Putamen (tissue), 1 donor: ENCODE measurements at regions not wholly inside any gene's neighbourhood (a gene's known extent, or its start where the extent isn't known, plus 50 kb on each side); places are given as distances from the start of the nearest gene placed in this dataset.
"Not testable (repeated sequence)": the region's sequence is repeated elsewhere in the genome, so short reads cannot be mapped to it uniquely, and the experiment has no call there.

Experiments used
- DNase-seq: peaks from one replicate; pipeline ENCODE4 v3.0.0-alpha.2; 2016; ENCODE audit warnings: low spot score

DNA sequence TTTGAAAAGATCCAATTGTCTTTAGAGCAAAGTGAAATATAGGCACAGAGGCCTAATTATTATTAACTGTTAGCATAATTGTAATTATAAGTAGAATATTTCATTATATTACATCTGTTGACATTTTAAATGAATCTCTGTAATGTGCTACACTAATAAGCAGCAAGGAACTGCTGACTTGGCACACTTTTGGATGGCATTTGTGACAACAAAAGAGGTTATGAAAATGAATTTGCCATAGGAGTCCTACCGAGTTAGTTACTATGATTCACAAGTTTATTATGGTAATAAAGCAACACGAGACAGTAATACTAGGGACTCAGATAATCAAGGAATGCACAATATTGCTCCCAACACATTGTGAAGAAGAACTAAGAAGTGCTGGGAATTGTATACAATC is 213.8 kb upstream of the PCDH9 start:
- no peak for DNase-seq

DNA sequence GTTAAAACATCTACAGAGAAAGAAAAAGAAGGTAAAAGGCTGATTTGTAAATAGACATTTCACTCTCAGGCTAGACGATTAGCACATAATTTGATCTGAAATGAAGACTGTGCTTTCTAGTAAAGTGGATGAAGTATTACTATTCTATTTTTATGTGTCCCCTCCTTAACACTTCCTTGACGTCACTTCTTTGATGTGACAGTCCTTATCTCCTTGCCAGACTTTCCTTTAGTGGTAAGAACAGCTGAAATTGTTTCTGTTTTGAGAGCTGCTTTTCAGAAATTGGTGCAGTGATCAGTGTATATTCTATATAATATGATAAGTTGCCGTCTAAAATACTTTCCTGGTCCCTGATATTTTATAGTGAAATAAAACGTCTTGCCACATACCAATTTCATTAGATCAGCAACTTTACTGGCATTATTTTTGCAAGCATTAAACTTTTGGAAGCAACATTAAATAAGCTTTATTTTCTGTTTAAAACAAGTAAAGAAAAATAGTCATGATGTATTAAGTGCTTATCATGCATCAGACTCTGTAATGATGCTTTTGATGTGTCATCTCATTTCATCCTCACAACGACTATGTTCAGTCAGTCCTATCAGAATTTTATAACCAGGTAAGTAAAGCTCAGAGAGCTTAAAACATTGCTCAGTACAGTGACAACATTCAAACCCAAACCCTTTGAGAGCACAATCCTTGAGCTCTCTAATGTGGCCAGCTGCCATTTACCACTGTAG is 210.3 kb upstream of the PCDH9 start:
- no peak for DNase-seq

DNA sequence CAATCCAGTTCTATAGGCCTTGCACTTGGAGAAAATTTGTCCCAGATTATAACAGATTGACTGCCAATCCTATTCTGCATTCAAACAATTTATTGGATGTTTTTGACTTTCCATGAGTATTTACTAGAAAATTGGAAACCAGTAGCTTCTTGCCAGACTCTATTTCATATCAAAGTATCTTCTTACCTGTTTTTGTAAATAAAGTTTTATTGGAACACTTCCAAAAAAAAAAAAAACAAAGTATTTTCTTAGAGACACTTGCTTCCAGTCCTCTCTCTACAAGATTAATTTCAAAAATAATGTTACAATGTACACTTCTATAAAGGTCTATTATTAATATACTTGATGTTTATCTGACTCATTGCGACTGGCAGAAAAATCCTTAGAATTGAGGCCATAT is 209.2 kb upstream of the PCDH9 start:
- no peak for DNase-seq

DNA sequence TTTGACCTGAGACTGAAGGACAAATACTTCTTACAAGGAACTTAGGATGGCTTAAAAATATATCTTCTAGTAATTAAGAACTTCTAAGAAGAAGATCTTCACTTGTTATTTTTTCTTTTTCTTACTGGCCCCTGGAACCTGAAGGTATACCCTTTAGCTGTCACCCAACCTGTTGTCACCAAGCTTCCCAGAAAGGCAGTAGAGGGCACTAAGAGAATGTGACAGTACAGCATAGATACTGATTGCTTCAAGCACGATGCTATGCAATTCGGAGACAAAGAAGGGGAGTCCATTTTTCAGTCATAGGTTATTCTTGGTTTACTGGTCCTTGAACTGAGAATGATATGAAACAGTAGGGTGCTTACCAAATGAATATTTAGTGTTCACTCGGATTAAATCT is 208.3 kb upstream of the PCDH9 start:
- DNase-seq = no peak

DNA sequence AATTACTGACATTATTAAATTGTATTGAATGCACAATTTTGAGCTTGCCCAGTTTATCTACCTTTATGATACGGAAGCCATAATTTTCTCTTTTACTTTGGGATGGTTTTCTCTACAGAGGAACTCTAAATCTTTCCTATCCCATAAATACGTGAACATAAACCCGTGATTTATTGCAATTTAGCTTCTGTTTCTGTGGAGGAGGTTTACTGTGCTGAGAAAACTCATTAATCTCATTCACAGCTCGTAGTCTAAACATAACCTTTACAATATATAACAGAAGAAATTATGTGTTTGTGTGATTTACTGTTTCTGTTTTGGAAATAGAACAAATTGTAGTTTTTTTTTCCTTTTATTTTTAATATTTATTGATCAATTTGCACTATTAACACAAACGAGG is 207.1 kb upstream of the PCDH9 start:
- no peak for DNase-seq

DNA sequence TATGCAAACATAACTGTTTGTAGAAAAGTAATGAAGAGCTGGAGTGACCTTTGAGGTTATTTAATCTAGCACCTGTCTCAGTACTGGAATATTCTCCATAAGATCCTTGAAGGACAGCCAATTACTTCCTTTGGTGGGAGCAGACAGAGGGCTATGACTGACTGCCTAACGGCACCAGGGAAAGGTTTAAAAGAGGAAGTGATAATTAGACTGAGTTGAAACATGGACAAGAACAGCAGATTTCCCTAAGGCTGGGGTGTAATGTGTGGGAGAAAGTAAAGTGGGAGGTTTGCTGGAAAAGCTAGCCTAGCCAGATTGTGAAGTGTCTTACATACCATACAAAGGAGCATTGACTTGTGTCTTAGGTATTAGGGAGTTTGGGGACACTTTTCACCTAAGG is 191.3 kb upstream of the PCDH9 start:
- no peak for DNase-seq

DNA sequence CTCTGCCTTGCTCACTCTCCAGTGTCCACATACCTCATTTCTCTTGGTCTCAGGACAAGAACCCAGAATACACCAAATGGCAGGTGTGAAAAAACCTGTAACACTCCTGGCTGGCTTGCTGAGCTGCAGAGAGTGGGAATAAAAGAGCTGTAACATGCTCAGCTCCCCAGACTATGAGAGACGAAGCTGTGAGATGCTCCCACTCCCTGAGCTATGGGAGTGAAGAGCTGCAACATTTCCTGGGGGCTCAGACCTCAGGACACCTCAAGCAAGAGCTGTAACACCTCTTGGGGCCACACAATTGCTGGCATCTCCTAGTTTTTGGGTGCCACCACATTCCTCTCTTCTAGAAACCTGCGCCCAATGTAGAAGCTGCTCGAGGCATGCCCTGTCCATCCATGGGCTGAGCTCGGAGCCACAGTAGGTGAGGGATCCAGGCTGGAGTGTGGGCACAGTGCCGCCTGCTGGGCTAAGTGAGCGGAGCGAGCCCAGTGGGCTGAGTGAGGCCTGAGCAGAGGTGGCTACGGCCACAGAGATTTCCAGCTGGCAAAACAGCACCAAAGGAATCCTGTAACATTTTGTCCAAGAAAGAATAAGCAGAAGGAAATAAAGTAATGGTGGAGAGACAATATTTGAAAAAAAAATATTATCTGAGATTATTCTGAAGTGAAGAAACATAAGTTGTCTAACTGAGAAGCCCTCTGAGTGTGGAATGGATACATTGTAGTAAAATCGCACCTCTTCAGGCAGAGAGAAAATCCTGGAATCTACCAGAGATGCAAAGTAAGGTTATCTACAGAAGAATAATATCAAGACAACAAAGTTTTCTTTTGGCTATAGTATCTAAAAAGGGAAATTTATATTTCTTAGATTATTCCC is 186.2 kb upstream of the PCDH9 start:
- DNase-seq = no peak

DNA sequence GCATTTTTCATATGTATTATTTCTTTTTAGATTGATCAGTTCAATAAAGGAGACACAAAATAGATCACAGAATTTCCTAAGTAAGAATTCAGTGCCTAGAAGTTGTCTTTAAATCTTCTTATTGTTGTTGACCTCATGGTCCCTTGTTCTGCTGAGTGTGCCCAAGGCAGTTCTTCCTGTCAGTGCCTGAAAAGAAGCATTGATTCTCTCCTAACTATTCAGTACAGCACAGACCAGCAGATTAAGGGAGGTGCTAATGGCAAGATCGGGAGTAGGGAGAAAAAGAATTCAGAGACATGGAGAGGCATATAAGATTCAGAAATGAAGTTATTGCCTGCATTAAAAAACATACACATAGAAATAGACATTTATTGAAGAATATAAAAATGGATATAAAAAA is 180.5 kb upstream of the PCDH9 start:
- DNase-seq = no peak

DNA sequence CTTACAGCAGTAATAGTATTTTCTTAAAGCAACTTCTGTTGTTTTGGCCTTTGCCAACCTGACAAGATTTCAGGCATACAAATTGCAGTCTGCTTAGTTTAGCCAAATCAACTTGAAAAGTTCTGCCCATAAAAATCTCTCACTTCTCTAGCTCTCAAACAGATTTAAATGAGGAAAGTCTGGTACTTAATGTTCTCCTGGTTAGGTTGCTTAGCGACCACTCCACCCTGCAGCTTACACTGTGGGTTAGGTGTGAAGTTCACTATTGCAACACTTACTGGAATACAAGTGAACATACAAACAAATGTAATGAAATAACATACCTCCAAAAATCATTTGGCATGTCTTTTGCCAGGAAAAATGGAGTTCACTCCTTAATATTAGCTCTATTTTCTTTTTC is 178.7 kb upstream of the PCDH9 start:
- DNase-seq = no peak

DNA sequence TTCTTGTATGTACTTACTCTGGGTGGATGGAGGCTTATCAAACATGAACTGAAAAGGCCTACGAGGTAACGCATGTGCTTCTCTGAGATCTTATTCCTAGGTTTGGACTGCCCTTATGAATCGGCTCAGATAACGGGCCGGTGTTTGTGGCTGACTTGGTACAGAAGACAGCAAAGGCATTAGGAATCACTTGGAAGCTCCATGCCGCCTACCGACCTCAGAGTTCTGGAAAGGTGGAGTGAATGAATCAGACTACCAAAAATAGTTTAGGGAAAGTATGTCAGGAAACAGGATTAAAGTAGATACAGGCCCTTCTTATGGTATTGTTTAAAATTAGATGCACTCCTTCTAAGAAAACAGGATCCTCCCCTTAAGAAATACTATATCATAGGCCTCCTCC is 172.4 kb upstream of the PCDH9 start:
- DNase-seq = peak; percentile 27

DNA sequence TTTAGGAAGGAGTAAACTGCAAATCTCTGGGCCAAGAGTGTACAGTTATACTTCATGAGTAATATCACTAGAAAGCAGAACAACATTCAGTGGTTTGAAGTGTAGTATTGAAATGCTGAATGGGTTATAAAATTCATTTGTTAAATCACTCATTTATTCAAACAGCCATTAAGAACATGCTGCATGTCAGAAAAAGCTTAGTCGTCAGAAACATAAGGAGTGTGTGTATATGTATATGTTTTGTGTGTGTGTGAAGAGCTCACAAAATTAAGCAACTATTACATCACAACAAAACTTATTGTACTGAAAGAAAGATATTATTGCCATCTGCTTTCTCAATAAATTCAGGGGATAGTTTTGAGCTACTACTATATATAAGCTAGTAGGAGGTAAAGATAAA is 165.4 kb upstream of the PCDH9 start:
- no peak for DNase-seq

DNA sequence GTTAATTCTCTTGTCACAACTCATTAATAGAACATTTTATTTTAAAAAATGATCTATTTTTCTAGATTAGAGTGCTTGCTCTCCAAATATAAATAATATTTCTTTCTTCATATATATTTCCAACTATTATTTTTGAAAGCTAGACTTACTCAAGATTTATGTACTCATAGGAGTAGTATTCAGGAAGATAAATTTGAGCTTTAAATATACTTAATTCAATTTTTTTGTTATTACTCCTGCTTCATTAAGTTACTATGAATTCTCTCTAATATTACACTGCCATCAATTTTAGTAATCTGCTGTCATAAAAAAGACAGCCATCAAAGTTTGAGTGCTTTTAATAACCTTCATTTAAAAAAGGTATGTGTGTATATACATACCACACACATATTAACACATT is 161.9 kb upstream of the PCDH9 start:
- no peak for DNase-seq

DNA sequence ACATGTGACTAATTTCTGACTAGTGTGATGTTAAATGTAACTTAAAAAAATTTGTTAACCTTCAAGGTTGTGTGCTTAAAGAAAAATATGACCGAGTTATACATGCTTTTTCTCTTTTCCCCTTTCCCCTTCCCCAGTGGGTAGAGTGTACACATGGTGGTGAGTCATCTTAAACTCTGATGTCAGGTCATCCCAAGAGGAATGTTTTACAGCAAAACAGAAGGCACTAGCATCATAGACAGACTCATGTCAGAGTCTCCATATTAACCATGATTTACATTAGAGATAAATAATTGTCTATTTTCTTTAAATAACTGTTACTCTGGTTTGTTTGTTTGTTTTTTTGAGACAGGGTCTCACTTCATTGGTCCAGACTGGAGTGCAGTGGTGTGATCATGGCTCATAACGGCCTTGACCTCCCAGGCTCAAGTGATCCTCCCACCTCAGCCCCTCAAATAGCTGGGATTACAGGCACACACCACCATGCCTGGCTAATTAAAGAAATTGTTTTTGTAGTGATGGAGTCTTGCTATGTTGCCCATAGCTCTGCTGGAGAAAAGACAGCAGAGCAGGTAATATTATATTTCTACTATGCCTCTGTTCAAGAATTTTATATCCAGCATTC is 160.4 kb upstream of the PCDH9 start:
- DNase-seq = no peak

DNA sequence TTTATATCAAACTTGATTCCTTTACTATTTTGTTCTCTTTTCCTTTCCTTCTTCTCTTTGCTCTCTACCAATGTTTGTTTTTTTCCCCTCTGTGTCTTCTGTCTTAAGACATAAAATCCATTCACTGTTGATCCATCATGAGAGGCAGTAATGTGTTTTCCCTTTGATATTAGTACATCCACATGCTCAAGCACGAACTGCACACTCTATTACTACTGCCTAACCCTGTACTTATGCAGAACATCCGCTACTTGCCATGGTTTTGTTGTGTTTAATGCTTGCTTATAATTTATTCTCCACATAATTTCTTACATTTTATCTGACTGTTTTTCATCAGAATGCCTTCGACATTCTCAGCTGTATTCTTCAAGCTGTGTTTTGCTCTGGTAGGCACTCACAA is 159.0 kb upstream of the PCDH9 start:
- no peak for DNase-seq

DNA sequence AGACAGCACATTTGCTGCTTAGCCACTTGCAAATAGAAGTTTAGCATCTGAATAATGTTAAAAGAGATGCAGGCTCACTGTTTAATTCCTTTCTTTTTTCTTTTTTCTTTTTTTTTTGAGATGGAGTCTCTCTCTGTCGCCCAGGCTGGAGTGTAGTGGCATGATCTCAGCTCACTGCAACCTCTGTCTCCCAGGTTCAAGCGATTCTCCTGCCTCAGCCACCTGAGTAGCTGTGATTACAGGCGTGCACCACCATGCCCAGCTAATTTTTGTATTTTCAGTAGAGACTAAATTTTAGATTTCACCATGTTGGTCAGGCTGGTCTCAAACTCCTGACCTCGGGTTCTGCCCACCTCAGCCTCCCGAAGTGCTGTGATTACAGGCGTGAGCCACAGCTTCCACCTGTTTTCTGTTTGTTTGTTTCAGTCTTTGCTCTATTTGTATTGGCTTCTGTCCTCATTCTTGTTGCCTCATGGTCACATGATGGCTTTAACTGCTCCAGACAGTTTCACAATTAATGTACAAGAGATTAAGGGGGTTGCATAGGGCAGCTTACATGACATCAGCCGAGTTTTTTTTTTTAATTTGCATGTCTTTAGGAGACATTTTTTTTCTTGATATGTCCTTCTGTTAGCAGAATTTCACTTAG is 153.1 kb upstream of the PCDH9 start:
- not testable (repeated sequence) for DNase-seq

DNA sequence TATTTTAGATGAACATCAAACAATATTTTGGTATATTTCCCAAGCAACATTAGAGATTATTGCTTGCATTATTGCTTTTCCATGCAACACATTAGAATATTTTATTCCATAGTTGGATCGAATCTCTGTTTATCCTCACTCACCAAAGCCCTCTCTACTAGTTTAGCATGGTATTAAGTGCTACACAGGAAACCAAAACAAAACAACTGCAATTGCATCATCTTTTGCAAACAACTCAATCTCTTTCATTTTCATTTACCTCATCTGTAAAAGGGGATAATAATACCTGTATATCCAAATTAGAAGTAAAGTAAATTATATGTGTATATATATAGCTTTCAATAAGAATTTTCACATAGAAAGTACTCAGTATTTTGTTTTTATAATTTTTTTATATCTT is 147.8 kb upstream of the PCDH9 start:
- no peak for DNase-seq

DNA sequence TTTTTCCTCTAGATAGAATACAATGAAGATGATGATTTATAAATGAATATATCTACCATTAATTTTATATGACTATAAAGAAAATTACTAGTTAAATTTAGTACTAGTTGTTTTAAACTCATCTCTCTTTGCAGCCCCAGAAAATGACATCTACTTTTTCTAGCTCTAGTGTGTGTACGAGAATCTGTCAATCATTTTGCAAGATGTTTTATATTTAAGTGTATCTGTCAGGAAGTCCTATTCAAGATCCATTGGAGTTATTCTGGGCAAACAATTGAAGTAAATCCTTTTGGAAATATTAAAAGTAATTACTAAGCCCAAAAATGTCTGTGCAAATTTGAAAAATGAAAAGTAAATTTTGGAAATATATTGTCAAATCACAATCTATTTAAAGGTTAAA is 144.3 kb upstream of the PCDH9 start:
- no peak for DNase-seq

DNA sequence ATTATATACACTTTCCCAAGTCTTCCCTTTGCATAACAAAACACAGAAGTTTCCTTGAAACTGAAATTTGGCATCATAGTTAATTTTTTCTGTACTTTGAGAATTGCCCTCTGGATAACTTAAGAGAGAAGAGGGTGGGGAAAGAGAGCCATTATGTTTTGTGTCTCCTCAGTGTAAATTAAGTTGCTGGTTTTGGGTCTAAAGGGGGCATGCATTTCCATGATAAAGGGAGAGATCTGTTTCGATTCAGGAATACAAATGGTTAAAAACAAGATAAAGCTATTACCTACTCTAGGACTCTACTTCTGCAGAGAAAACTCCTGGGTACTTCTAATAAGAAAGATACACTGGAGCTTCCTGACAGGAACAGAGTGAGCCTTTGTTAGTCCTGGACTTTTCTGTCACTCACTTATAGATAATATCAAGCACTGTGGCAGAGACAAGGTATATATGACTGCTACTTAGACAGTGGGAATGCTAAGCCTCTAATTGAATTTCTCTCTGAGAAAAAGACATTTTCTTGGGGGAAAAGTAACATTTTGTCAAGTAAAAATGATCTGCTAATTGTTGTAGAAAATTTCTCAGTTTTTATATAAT is 142.8 kb upstream of the PCDH9 start:
- no peak for DNase-seq

DNA sequence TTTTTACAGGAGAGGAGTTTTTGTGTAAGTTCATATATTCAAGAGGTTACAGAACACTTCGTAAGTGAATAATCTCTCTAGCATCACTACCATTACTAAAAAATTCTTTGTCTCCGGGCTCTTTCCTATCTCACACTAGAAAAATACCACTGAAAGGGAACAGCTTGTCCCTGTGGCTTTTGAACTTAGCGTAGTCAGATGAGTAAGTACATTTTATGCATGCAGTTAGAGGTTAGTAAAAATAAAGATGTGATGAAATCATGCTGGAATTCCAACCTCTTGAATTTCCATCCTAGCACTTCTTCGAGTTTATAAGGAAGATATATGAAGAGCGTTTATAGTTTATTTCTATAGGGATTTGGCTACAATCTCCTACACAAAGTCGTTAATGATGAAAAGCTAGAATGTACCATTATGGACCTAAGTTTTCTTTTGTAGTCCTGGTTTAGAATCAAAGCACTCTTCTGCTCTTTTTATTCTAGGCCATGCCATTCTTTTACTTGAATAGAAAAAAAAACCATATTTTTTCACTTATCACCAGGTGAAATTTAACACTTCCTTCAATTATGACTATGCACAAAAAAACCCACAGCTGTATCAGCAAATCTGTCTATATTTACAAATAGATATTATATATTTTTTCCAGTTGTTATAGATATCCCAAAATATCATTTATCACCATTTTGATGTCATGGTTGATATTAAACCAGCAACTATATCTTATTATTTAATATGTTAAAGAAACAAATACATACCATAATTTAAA is 139.9 kb upstream of the PCDH9 start:
- DNase-seq = no peak

DNA sequence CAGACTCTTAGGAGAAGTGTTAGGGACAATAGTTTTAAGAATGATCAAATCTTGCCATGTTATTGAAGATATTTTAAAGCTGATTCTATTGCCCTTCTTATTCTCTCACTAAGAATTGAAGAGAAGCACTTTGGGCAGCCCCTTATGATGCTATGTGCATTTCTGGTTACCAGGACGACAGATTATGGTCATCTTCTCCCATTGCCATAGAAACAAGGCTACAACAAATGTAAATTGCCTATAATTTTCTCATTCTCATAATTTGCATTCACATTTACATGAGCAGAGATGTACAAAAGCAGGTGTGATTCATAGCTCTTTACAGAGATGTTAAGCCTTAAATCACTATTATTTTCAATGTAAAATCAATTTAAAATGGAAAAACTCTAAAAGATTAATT is 137.3 kb upstream of the PCDH9 start:
- DNase-seq = no peak

DNA sequence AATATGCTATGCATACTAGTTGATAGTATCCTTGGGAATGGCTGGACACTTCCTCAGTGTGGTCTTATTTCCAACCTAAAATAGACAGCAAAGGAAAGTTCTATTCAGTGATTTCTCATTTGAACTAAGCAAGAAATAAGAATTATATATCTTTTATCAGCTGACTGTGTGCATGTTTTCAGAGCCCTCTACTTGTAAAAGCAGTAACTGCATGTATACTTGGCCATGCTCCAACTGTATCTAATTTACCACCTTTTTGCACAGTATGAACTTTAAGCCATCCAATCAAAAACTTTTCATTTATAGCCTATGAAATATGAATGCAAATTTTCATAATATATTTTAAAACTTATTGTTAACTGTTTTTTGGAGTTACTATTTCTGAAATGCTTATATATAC is 136.4 kb upstream of the PCDH9 start:
- DNase-seq = no peak
